PC-9 (cell line): ENCODE measurements at regions not wholly inside any gene's neighbourhood (a gene's known extent, or its start where the extent isn't known, plus 50 kb on each side); places are given as distances from the start of the nearest gene placed in this dataset.

ENCODE experiments used
- BruUV-seq: library from RNA; stranded (reverse); fragments of 400-500 nt; replicated peaks from 2 replicates; lab custom pipeline; 2021; lab: Mats Ljungman, UMichigan
- CTCF ChIA-PET: fragments of 300-600 bp; sonication (Branson Sonifier 250); formaldehyde crosslinking; loops from one replicate; lab custom pipeline; 2022; ENCODE audit warnings: antibody characterized with exemption; lab: Charles Lee
- POLR2A ChIA-PET: fragments of 300-600 bp; sonication (Branson Sonifier 250); formaldehyde crosslinking; loops from one replicate; lab custom pipeline; 2022; ENCODE audit warnings: antibody characterized with exemption; ENCODE audit not compliant: unreplicated experiment; lab: Charles Lee
- DNase-seq, 2 experiments: peaks; one replicate each; pipeline versions ENCODE4 v3.0.0 to v3.0.0-alpha.2; 2015 to 2022; ENCODE audit warnings: mixed read lengths in 1 of 2
- H2AFZ ChIP-seq: fragments of 200-600 bp; sonication (generic); 2 replicates; pipeline ENCODE4 v1.8.1; 2017; ENCODE audit warnings: antibody characterized with exemption
- H3F3A ChIP-seq: fragments of 200-600 bp; sonication (generic); 2 replicates; pipeline ENCODE4 v1.8.1; 2017; ENCODE audit warnings: antibody characterized with exemption, mild to moderate bottlenecking, low read depth; ENCODE audit not compliant: insufficient read depth
- H3K27ac ChIP-seq: fragments of 200-600 bp; sonication (generic); 2 replicates; pipeline ENCODE4 v1.6.1; 2016; ENCODE audit warnings: mixed run types
- H3K27me3 ChIP-seq: fragments of 200-600 bp; sonication (generic); 2 replicates; pipeline ENCODE4 v1.6.1; 2016; ENCODE audit warnings: low read depth, mixed run types; ENCODE audit not compliant: insufficient read depth
- H3K36me3 ChIP-seq: fragments of 200-600 bp; sonication (generic); 2 replicates; pipeline ENCODE4 v1.6.1; 2016; ENCODE audit warnings: low read depth, mixed run types
- H3K4me1 ChIP-seq: fragments of 200-600 bp; sonication (generic); replicated peaks from 2 replicates; pipeline ENCODE4 v1.6.1; 2016; ENCODE audit warnings: mixed run types; ENCODE audit not compliant: insufficient read depth
- H3K4me2 ChIP-seq: fragments of 200-600 bp; sonication (generic); 2 replicates; pipeline ENCODE4 v1.6.1; 2017; ENCODE audit warnings: mixed run types
- H3K4me3 ChIP-seq: fragments of 200-600 bp; sonication (generic); 2 replicates; pipeline ENCODE4 v1.6.1; 2016; ENCODE audit warnings: mixed run types
- H3K79me2 ChIP-seq: fragments of 200-600 bp; sonication (generic); 2 replicates; pipeline ENCODE4 v1.6.1; 2017; ENCODE audit warnings: low read depth, mixed run types
- H3K9me2 ChIP-seq: fragments of 200-600 bp; sonication (generic); 2 replicates; pipeline ENCODE4 v1.8.1; 2017; ENCODE audit warnings: mild to moderate bottlenecking; ENCODE audit not compliant: insufficient read depth
- H3K9me3 ChIP-seq: fragments of 200-600 bp; sonication (generic); 2 replicates; pipeline ENCODE4 v1.8.1; 2016; ENCODE audit warnings: low read depth; ENCODE audit not compliant: insufficient read depth
- H4K20me1 ChIP-seq: fragments of 200-600 bp; sonication (generic); 2 replicates; pipeline ENCODE4 v1.8.1; 2017; ENCODE audit not compliant: insufficient read depth
- CTCF ChIP-seq: fragments of 200-600 bp; sonication (generic); conservative IDR thresholded peaks from 2 replicates; pipeline ENCODE4 v1.6.1; 2017; ENCODE audit warnings: mixed run types, antibody characterized with exemption, mild to moderate bottlenecking, moderate library complexity
- EZH2 ChIP-seq: fragments of 200-600 bp; sonication (generic); IDR thresholded peaks from 2 replicates; pipeline ENCODE4 v1.8.0; 2017; ENCODE audit warnings: antibody characterized with exemption, low read depth
- intact Hi-C: fragments of 100-400 bp; cut with micrococcal nuclease; formaldehyde crosslinking; loops from one replicate; pipeline ENCODE4 v1.10.0; 2022; ENCODE audit not compliant: unreplicated experiment

- no peak for DNase-seq
- intact Hi-C loops: no loop called here
- Histone ChIP-seq H3K4me3 (no peak overlapping the region), H2AFZ (no peak overlapping the region), H3K27ac (no peak overlapping the region), H3K27me3 (no peaks in the 10 kb centered on the region), H3K9me3 (peaks cover 4% of the 10 kb centered on the region; the same call in 1 of the 2 replicates), H3K4me2 (no peak overlapping the region), H3K4me1 (peaks cover 8% of the 10 kb centered on the region; the same call in 1 of the 2 replicates), H3F3A (no peaks in the 10 kb centered on the region), H3K9me2 (no peaks in the 10 kb centered on the region), H3K36me3 (no peaks in the 10 kb centered on the region), H4K20me1 (no peaks in the 10 kb centered on the region), H3K79me2 (no peaks in the 10 kb centered on the region)
- TF ChIP-seq EZH2 (no peak), CTCF (no peak)
- CTCF ChIA-PET: no interaction called here
- no TSS peak for BruUV-seq
- POLR2A ChIA-PET: no interaction called here
These were observed 2683.8 kb downstream of the PCDH9 start for GRCh38 chr13:64546371-64546770.

- peaks cover 4% of the 10 kb centered on the region; the same call in 1 of the 2 replicates for H3K9me3 ChIP-seq
- POLR2A ChIA-PET: no interaction called here
- H3F3A ChIP-seq: no peaks in the 10 kb centered on the region
- no peak for DNase-seq
- no peak overlapping the region for H3K4me3 ChIP-seq
- H3K36me3 ChIP-seq: no peaks in the 10 kb centered on the region
- no TSS peak for BruUV-seq
- H4K20me1 ChIP-seq: no peaks in the 10 kb centered on the region
- H3K4me1 ChIP-seq: peaks cover 19% of the 10 kb centered on the region
- H2AFZ ChIP-seq: peak overlapping the region; percentile 64
- intact Hi-C loops: no loop called here
- no peaks in the 10 kb centered on the region for H3K79me2 ChIP-seq
- no peaks in the 10 kb centered on the region for H3K27me3 ChIP-seq
- CTCF ChIA-PET: no interaction called here
- peak overlapping the region; percentile 77 for H3K27ac ChIP-seq
- H3K4me2 ChIP-seq: no peak overlapping the region
- TF ChIP-seq CTCF (no peak), EZH2 (no peak)
- peaks cover 4% of the 10 kb centered on the region; the same call in 1 of the 2 replicates for H3K9me2 ChIP-seq
These were observed 2689.2 kb downstream of the PCDH9 start for GRCh38 chr13:64540976-64541375.

- no TSS peak for BruUV-seq
- Histone ChIP-seq H3K27me3 (no peaks in the 10 kb centered on the region), H3K9me3 (peaks cover 4% of the 10 kb centered on the region; the same call in 1 of the 2 replicates), H3K79me2 (no peaks in the 10 kb centered on the region), H2AFZ (peak overlapping the region; percentile 64; the same call in 1 of the 2 replicates), H3K36me3 (no peaks in the 10 kb centered on the region), H3F3A (no peaks in the 10 kb centered on the region), H3K9me2 (peaks cover 4% of the 10 kb centered on the region; the same call in 1 of the 2 replicates), H3K4me1 (peaks cover 19% of the 10 kb centered on the region), H3K4me2 (no peak overlapping the region), H3K4me3 (no peak overlapping the region), H4K20me1 (no peaks in the 10 kb centered on the region), H3K27ac (peak overlapping the region; percentile 77)
- ChIA-PET POLR2A (no interaction called here), CTCF (no interaction called here)
- DNase-seq: no peak
- TF ChIP-seq EZH2: no peak
- TF ChIP-seq CTCF: no peak
- intact Hi-C loops: no loop called here
These were observed 2689.7 kb downstream of the PCDH9 start for GRCh38 chr13:64540468-64540867.
